ENCODE measurements at regions not wholly inside any gene's neighbourhood (a gene's known extent, or its start where the extent isn't known, plus 50 kb on each side); places are given as distances from the start of the nearest gene placed in this dataset.

GRCh38 chr9:16090907-16091629, 538.2 kb downstream of the CCDC171 start:
- no peaks in the 10 kb centered on the region for H3K27me3 ChIP-seq (replicated peaks; ENCODE audit: control insufficient read depth, insufficient read depth, low read length)
- no peaks in the 10 kb centered on the region for H3K36me3 ChIP-seq (ENCODE audit: control insufficient read depth, insufficient read depth, low read length)
- H3K4me3 ChIP-seq (replicated peaks; ENCODE audit: low read depth, low read length) = no peak overlapping the region
- TF ChIP-seq CTCF (IDR thresholded peaks at IDR 0.05; ENCODE audit: insufficient read depth, low read length, poor library complexity, severe bottlenecking) = no peak
- no peak for DNase-seq (ENCODE audit: extremely low read depth, insufficient read length)

GRCh38 chr9:16092142-16093091, 539.6 kb downstream of the CCDC171 start:
- Histone ChIP-seq H3K36me3 (ENCODE audit: control insufficient read depth, insufficient read depth, low read length) (no peaks in the 10 kb centered on the region), H3K4me3 (replicated peaks; ENCODE audit: low read depth, low read length) (no peak overlapping the region), H3K27me3 (replicated peaks; ENCODE audit: control insufficient read depth, insufficient read depth, low read length) (no peaks in the 10 kb centered on the region)
- TF ChIP-seq CTCF (IDR thresholded peaks at IDR 0.05; ENCODE audit: insufficient read depth, low read length, poor library complexity, severe bottlenecking) = no peak
- DNase-seq (ENCODE audit: extremely low read depth, insufficient read length) = no peak

DNA sequence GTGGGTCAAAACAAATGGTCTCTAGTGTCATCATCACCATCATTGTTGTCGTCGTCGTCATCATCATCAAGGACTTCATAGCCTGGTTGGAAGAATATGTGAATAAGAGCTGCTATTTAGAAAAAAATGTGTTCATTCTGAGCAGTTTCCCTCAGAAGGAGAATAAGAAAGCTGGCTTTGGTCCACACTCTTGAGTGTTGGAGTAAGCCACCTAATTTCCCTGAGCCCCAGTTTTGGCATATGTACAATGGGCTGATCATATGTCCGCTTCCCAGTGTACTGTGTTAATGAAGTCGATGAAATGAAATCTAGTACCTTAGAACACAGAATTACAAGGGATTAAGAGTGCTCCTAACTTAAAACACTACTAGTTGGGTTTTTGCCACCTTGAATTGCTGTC, 545.5 kb downstream of the CCDC171 start:
- Histone ChIP-seq H3K4me3 (replicated peaks; ENCODE audit: low read depth, low read length) (no peak overlapping the region), H3K27me3 (replicated peaks; ENCODE audit: control insufficient read depth, insufficient read depth, low read length) (no peaks in the 10 kb centered on the region; the same call in 1 of the 2 replicates), H3K36me3 (ENCODE audit: control insufficient read depth, insufficient read depth, low read length) (no peaks in the 10 kb centered on the region)
- TF ChIP-seq CTCF (IDR thresholded peaks at IDR 0.05; ENCODE audit: insufficient read depth, low read length, poor library complexity, severe bottlenecking) = no peak
- no peak for DNase-seq (ENCODE audit: extremely low read depth, insufficient read length)

DNA sequence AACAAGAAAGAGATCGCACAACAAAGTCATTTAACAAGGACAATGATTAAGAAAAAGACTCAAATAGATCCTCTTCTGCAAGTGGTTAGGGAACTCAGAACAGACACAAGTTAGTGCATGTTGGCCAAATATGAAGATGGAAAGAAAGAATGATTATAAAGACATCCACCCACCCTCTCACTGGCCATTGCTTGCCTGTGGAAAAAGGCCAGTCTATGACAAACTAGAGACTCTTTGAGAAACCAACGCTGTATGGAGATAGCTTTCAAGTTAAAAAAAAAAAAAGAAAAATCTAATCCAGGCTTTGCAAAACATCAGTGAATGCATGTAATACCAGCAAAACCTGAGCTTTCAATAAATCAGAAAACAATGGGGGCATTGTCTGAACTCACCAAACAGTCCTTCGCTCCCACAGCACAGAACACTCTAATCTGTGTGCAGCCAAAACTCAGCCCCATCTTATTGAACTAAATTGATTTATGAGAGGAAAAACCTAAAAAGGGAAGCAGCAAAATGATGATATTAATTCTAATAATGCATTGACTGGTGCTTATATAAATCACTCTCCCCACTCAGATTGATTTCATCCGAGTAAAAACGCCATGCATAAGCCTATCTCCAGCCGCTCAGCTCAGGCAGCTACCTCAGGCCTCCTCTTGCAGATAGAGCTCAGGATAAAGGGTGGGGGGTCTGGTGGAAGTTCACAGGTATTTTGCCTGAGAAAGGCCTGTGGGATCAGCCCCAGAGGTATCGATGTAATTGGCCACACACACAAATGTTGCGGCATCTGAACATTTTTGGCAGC, 547.1 kb downstream of the CCDC171 start:
- no peaks in the 10 kb centered on the region; the same call in 1 of the 2 replicates for H3K27me3 ChIP-seq (replicated peaks; ENCODE audit: control insufficient read depth, insufficient read depth, low read length)
- DNase-seq (ENCODE audit: extremely low read depth, insufficient read length) = no peak
- H3K4me3 ChIP-seq (replicated peaks; ENCODE audit: low read depth, low read length) = no peak overlapping the region
- no peak for TF ChIP-seq CTCF (IDR thresholded peaks at IDR 0.05; ENCODE audit: insufficient read depth, low read length, poor library complexity, severe bottlenecking)
- no peaks in the 10 kb centered on the region for H3K36me3 ChIP-seq (ENCODE audit: control insufficient read depth, insufficient read depth, low read length)

DNA sequence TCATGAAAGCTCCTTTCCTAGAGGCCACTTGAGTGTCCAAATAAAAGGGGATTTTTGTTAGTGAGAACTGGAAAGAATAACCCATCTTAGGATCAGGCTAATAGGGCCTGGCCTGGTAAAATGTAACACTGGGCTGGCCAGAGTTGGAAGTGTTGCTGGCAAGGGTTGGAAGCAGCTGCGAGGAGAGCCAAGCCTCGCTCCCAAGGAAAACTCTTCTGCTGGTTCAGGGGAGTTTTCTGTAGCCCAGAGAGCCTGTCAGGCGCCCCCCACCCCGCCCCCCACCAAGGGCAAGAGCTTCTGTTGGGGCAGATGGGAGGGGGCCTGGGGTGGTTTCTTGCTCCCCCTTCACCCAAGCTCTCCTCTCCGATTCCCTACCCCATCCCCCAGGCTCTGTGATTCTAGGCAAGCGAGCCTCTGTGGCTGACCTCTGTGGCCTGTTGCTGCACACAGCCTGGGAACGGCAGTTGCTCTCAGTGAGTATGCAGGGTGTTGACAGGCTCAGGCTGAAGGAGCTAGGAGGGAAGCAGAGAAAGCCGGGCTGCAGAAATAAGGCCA, 547.8 kb downstream of the CCDC171 start:
- no peak for TF ChIP-seq CTCF (IDR thresholded peaks at IDR 0.05; ENCODE audit: insufficient read depth, low read length, poor library complexity, severe bottlenecking)
- no peak for DNase-seq (ENCODE audit: extremely low read depth, insufficient read length)
- no peak overlapping the region for H3K4me3 ChIP-seq (replicated peaks; ENCODE audit: low read depth, low read length)
- H3K27me3 ChIP-seq (replicated peaks; ENCODE audit: control insufficient read depth, insufficient read depth, low read length) = no peaks in the 10 kb centered on the region; the same call in 1 of the 2 replicates
- no peaks in the 10 kb centered on the region for H3K36me3 ChIP-seq (ENCODE audit: control insufficient read depth, insufficient read depth, low read length)
